ENCODE measurements at regions not wholly inside any gene's neighbourhood (a gene's known extent, or its start where the extent isn't known, plus 50 kb on each side); places are given as distances from the start of the nearest gene placed in this dataset.

- Histone ChIP-seq H3K27ac (replicated peaks) (no peak overlapping the region), H3K4me3 (replicated peaks; ENCODE audit: insufficient read depth, low read length) (no peak overlapping the region), H3K27me3 (ENCODE audit: insufficient read depth, poor library complexity, severe bottlenecking) (no peaks in the 10 kb centered on the region)
- peak; percentile 42; the same call in 1 of the 2 replicates for TF ChIP-seq SPI1 (IDR thresholded peaks at IDR 0.05; ENCODE audit: borderline replicate concordance, low read depth)
- TF ChIP-seq POLR2AphosphoS5 (IDR thresholded peaks at IDR 0.05; ENCODE audit: low read depth): no peak
- peak in 1 of 2 experiments; percentile 15 for DNase-seq (ENCODE audit: low read depth in 1 of 2, low spot score in 1 of 2)
These were observed 261.5 kb downstream of the TRIB2 start for GRCh38 chr2:12978066-12978835.

- Histone ChIP-seq H3K4me3 (replicated peaks; ENCODE audit: insufficient read depth, low read length) (no peak overlapping the region), H3K27me3 (ENCODE audit: insufficient read depth, poor library complexity, severe bottlenecking) (no peaks in the 10 kb centered on the region), H3K27ac (replicated peaks) (no peak overlapping the region)
- TF ChIP-seq GABPA (IDR thresholded peaks at IDR 0.05; ENCODE audit: low read depth): no peak
- TF ChIP-seq CTCF (IDR thresholded peaks at IDR 0.05; ENCODE audit: insufficient read depth, low read length): no peak
- TF ChIP-seq POLR2AphosphoS5 (IDR thresholded peaks at IDR 0.05; ENCODE audit: low read depth): no peak
- TF ChIP-seq SPI1 (IDR thresholded peaks at IDR 0.05; ENCODE audit: borderline replicate concordance, low read depth): no peak
- TF ChIP-seq REST (IDR thresholded peaks at IDR 0.05; ENCODE audit: insufficient replicate concordance, low read depth): no peak
- peak in 1 of 2 experiments; percentile 8 for DNase-seq (ENCODE audit: low read depth in 1 of 2, low spot score in 1 of 2)
These were observed 262.3 kb downstream of the TRIB2 start for GRCh38 chr2:12979066-12979465.

GRCh38 chr2:12980817-12981216 is 264.1 kb downstream of the TRIB2 start:
- Histone ChIP-seq H3K27me3 (ENCODE audit: insufficient read depth, poor library complexity, severe bottlenecking) (no peaks in the 10 kb centered on the region), H3K27ac (replicated peaks) (no peak overlapping the region), H3K4me3 (replicated peaks; ENCODE audit: insufficient read depth, low read length) (no peak overlapping the region)
- no peak for TF ChIP-seq REST (IDR thresholded peaks at IDR 0.05; ENCODE audit: insufficient replicate concordance, low read depth)
- TF ChIP-seq GABPA (IDR thresholded peaks at IDR 0.05; ENCODE audit: low read depth): no peak
- TF ChIP-seq SPI1 (IDR thresholded peaks at IDR 0.05; ENCODE audit: borderline replicate concordance, low read depth): no peak
- no peak for TF ChIP-seq CTCF (IDR thresholded peaks at IDR 0.05; ENCODE audit: insufficient read depth, low read length)
- no peak for TF ChIP-seq POLR2AphosphoS5 (IDR thresholded peaks at IDR 0.05; ENCODE audit: low read depth)
- DNase-seq (ENCODE audit: low read depth in 1 of 2, low spot score in 1 of 2): no peak

GRCh38 chr2:12982149-12982584 is 265.4 kb downstream of the TRIB2 start:
- TF ChIP-seq POLR2AphosphoS5 (IDR thresholded peaks at IDR 0.05; ENCODE audit: low read depth) (no peak), REST (IDR thresholded peaks at IDR 0.05; ENCODE audit: insufficient replicate concordance, low read depth) (no peak), GABPA (IDR thresholded peaks at IDR 0.05; ENCODE audit: low read depth) (no peak)
- Histone ChIP-seq H3K4me3 (replicated peaks; ENCODE audit: insufficient read depth, low read length) (no peak overlapping the region), H3K27me3 (ENCODE audit: insufficient read depth, poor library complexity, severe bottlenecking) (no peaks in the 10 kb centered on the region), H3K27ac (replicated peaks) (no peak overlapping the region)
- DNase-seq (ENCODE audit: low read depth in 1 of 2, low spot score in 1 of 2): no peak
